SK-N-SH (cell line): ENCODE measurements at regions not wholly inside any gene's neighbourhood (a gene's known extent, or its start where the extent isn't known, plus 50 kb on each side); places are given as distances from the start of the nearest gene placed in this dataset.

Source experiments
- CTCF ChIA-PET: fragments of 300-600, 350-600 bp; formaldehyde crosslinking; extraction: SDS; loops from one replicate; lab custom pipeline; 2021; lab: Yijun Ruan, JAX
- POLR2A ChIA-PET: fragments of 350-600 bp; sonication (Branson Sonifier 250); formaldehyde crosslinking; extraction: SDS; loops from one replicate; lab custom pipeline; 2020; ENCODE audit warnings: antibody characterized with exemption, inconsistent platforms; lab: Yijun Ruan, JAX
- DNase-seq: peaks from one replicate; pipeline ENCODE4 v3.0.0; 2012
- H2AFZ ChIP-seq: fragments of 200-600 bp; sonication (generic); 2 replicates; pipeline ENCODE4 v1.8.1; 2016; ENCODE audit warnings: antibody characterized with exemption, mild to moderate bottlenecking, low read depth
- H3F3A ChIP-seq: fragments of 200-600 bp; sonication (generic); replicated peaks from 2 replicates; pipeline ENCODE3; 2016; ENCODE audit warnings: antibody characterized with exemption, mild to moderate bottlenecking; ENCODE audit not compliant: insufficient read depth
- H3K27ac ChIP-seq, 2 experiments: fragments of 200-500 bp in 1 of 2; fragments of 200-600 bp in 1 of 2; sonication (Bioruptor generic) in 1 of 2; sonication (generic), shearing (Covaris generic) in 1 of 2; 2 replicates each; pipeline versions ENCODE4 v1.5.1 to v1.6.1; 2014 to 2016; ENCODE audit warnings: low read depth in 2 of 2, inconsistent platforms in 1 of 2, low read length in 1 of 2, mild to moderate bottlenecking in 1 of 2, mixed read lengths in 1 of 2
- H3K27me3 ChIP-seq: fragments of 200-600 bp; sonication (generic), shearing (Covaris generic); 2 replicates; pipeline ENCODE4 v1.6.1; 2016; ENCODE audit warnings: mixed run types; ENCODE audit not compliant: insufficient read depth
- H3K36me3 ChIP-seq, 2 experiments: fragments of 200-500 bp in 1 of 2; fragments of 200-600 bp in 1 of 2; sonication (Bioruptor generic) in 1 of 2; sonication (generic) in 1 of 2; replicated peaks in 1 of 2; 2 replicates each; pipeline versions ENCODE3 to v1.5.1; 2014 to 2016; ENCODE audit warnings: low read length in 1 of 2, mild to moderate bottlenecking in 1 of 2; ENCODE audit not compliant: insufficient read depth in 2 of 2, control insufficient read depth in 1 of 2
- H3K4me1 ChIP-seq, 2 experiments: fragments of 200-500 bp in 1 of 2; fragments of 200-600 bp in 1 of 2; sonication (Bioruptor generic) in 1 of 2; sonication (generic), shearing (Covaris generic) in 1 of 2; 2 replicates each; pipeline versions ENCODE4 v1.5.1 to v1.6.1; 2014 to 2016; ENCODE audit warnings: low read depth in 1 of 2, low read length in 1 of 2, mixed run types in 1 of 2; ENCODE audit not compliant: insufficient read depth in 2 of 2, control insufficient read depth in 1 of 2
- H3K4me2 ChIP-seq: fragments of 200-600 bp; sonication (generic), shearing (Covaris generic); 2 replicates; pipeline ENCODE4 v1.6.1; 2017; ENCODE audit warnings: mixed run types
- H3K4me3 ChIP-seq, 2 experiments: fragments of 200-500 bp in 1 of 2; fragments of 200-600 bp in 1 of 2; sonication (Bioruptor generic) in 1 of 2; sonication (generic), shearing (Covaris generic) in 1 of 2; 2 replicates each; pipeline versions ENCODE4 v1.5.1 to v1.8.1; 2014 to 2016; ENCODE audit warnings: low read depth in 2 of 2, inconsistent platforms in 1 of 2, low read length in 1 of 2, mild to moderate bottlenecking in 1 of 2, mixed read lengths in 1 of 2, moderate library complexity in 1 of 2
- H3K79me2 ChIP-seq: fragments of 200-600 bp; sonication (generic); 2 replicates; pipeline ENCODE4 v1.8.1; 2017; ENCODE audit warnings: mild to moderate bottlenecking; ENCODE audit not compliant: insufficient read depth
- H3K9ac ChIP-seq: fragments of 200-600 bp; sonication (generic); 2 replicates; pipeline ENCODE4 v1.6.1; 2017; ENCODE audit warnings: mixed run types
- H3K9me2 ChIP-seq: fragments of 200-600 bp; sonication (generic); 2 replicates; pipeline ENCODE4 v1.6.1; 2017; ENCODE audit warnings: mixed run types
- H3K9me3 ChIP-seq: fragments of 200-600 bp; sonication (generic); 2 replicates; pipeline ENCODE4 v1.6.1; 2017; ENCODE audit warnings: mixed run types, mild to moderate bottlenecking, moderate library complexity
- H4K20me1 ChIP-seq: fragments of 200-600 bp; sonication (generic); 2 replicates; pipeline ENCODE4 v1.6.1; 2017; ENCODE audit warnings: mild to moderate bottlenecking, mixed run types; ENCODE audit not compliant: insufficient read depth
- CHD2 ChIP-seq: fragments of 150-350 bp; IDR thresholded peaks from 2 replicates; pipeline ENCODE4 v1.6.1; 2018; ENCODE audit warnings: low read length; ENCODE audit not compliant: partially characterized antibody
- ELF1 ChIP-seq: IDR thresholded peaks from 2 replicates; pipeline ENCODE4 v1.4.0; 2012
- EP300 ChIP-seq, 2 experiments: IDR thresholded peaks; 2 replicates each; pipeline versions ENCODE4 v1.4.0 to v1.6.1; 2012; ENCODE audit warnings: borderline replicate concordance in 1 of 2, low read depth in 1 of 2, low read length in 1 of 2
- EZH2phosphoT487 ChIP-seq: fragments of 200-600 bp; sonication (generic); IDR thresholded peaks from 2 replicates; pipeline ENCODE4 v1.6.1; 2017; ENCODE audit warnings: low read depth, mixed run types, mild to moderate bottlenecking, antibody characterized with exemption, moderate library complexity, borderline replicate concordance
- FOXJ3 ChIP-seq: sonication (generic); formaldehyde crosslinking; IDR thresholded peaks from 2 replicates; pipeline ENCODE4 v1.5.1; 2020; ENCODE audit warnings: mild to moderate bottlenecking, missing genetic modification reagents
- FOXM1 ChIP-seq: IDR thresholded peaks from 2 replicates; pipeline ENCODE4 v1.4.0; 2012; ENCODE audit warnings: low read depth, mild to moderate bottlenecking
- GABPA ChIP-seq: IDR thresholded peaks from 2 replicates; pipeline ENCODE4 v1.4.0; 2012; ENCODE audit warnings: low read depth, mild to moderate bottlenecking
- GATA2 ChIP-seq: sonication (generic); formaldehyde crosslinking; IDR thresholded peaks from 2 replicates; pipeline ENCODE4 v1.5.0; 2020; ENCODE audit warnings: mild to moderate bottlenecking, missing genetic modification reagents
- JUND ChIP-seq: IDR thresholded peaks from 2 replicates; pipeline ENCODE4 v1.4.0; 2012
- MEF2A ChIP-seq: IDR thresholded peaks from 2 replicates; pipeline ENCODE4 v1.4.0; 2012; ENCODE audit warnings: low read depth, borderline replicate concordance
- NFIC ChIP-seq: IDR thresholded peaks from 2 replicates; pipeline ENCODE4 v1.4.0; 2012; ENCODE audit warnings: borderline replicate concordance
- NRF1 ChIP-seq: IDR thresholded peaks from 2 replicates; pipeline ENCODE4 v1.6.1; 2012; ENCODE audit warnings: low read depth, mild to moderate bottlenecking, low read length
- PBX3 ChIP-seq: IDR thresholded peaks from 2 replicates; pipeline ENCODE4; 2012
- RCOR1 ChIP-seq: fragments of 150-350 bp; IDR thresholded peaks from 2 replicates; pipeline ENCODE4 v1.6.1; 2017; ENCODE audit warnings: antibody characterized with exemption, low read length
- RFX5 ChIP-seq: IDR thresholded peaks from 2 replicates; pipeline ENCODE4 v1.6.1; 2012; ENCODE audit warnings: mild to moderate bottlenecking, improper control_type of control experiment, low read length
- SMC3 ChIP-seq: IDR thresholded peaks from 2 replicates; pipeline ENCODE4 v1.6.1; 2012; ENCODE audit warnings: low read depth, low read length, improper control_type of control experiment
- TEAD4 ChIP-seq: IDR thresholded peaks from 2 replicates; pipeline ENCODE4 v1.4.0; 2012; ENCODE audit warnings: mild to moderate bottlenecking, borderline replicate concordance; ENCODE audit not compliant: insufficient read depth
- WGBS: methylation state at CpG from one replicate; pipeline ENCODE4 v1.1.6; 2017; ENCODE audit warnings: low lambda C conversion rate; 5-methylcytosine and 5-hydroxymethylcytosine counted together
- TF ChIP-seq, protein P1 (sequence below): fragments of 200-600 bp; sonication (generic); IDR thresholded peaks from 2 replicates; pipeline ENCODE4 v1.6.1; 2017; ENCODE audit warnings: antibody characterized with exemption, mild to moderate bottlenecking, moderate library complexity
- TF ChIP-seq, protein P2 (sequence below): fragments of 150-350 bp; IDR thresholded peaks from 2 replicates; pipeline ENCODE4 v1.6.1; 2017; ENCODE audit warnings: antibody characterized with exemption, low read length, low read depth, borderline replicate concordance

DNA sequence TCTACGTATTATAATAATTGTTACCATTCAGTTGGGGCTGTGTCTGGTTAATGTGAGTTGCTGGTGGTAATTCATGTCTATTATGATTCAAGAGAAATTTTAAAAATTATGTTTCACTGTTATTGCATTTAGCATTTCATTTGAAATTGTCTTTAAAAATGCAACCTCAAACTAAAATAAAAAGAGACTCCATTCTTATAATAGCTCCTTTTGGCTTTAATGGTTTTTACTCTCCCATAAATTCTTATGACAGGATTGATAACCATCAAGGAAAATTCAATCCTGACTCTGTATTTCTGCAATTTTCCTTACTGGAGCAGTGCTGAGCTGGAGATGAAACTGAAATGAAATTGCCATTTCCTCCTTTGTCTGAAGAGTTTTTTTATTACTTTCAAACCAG lies 262.7 kb downstream of the REEP3 start:
- H3K27me3 ChIP-seq, result no peaks in the 10 kb centered on the region; the same call in 1 of the 2 replicates
- H3K79me2 ChIP-seq, result no peaks in the 10 kb centered on the region
- H3K4me2 ChIP-seq, result no peak overlapping the region
- no peaks in the 10 kb centered on the region for H4K20me1 ChIP-seq
- H3K36me3 ChIP-seq, result no peaks in the 10 kb centered on the region
- H3K4me3 ChIP-seq, result no peak overlapping the region
- WGBS, result 20% methylated on average over 1 of the region's 1 CpG
- no peaks in the 10 kb centered on the region; a peak in 2 of 4 replicates for H3K4me1 ChIP-seq
- H2AFZ ChIP-seq, result no peak overlapping the region
- H3F3A ChIP-seq, result no peaks in the 10 kb centered on the region
- peak; percentile 42 for DNase-seq
- TF ChIP-seq, protein P1, sequence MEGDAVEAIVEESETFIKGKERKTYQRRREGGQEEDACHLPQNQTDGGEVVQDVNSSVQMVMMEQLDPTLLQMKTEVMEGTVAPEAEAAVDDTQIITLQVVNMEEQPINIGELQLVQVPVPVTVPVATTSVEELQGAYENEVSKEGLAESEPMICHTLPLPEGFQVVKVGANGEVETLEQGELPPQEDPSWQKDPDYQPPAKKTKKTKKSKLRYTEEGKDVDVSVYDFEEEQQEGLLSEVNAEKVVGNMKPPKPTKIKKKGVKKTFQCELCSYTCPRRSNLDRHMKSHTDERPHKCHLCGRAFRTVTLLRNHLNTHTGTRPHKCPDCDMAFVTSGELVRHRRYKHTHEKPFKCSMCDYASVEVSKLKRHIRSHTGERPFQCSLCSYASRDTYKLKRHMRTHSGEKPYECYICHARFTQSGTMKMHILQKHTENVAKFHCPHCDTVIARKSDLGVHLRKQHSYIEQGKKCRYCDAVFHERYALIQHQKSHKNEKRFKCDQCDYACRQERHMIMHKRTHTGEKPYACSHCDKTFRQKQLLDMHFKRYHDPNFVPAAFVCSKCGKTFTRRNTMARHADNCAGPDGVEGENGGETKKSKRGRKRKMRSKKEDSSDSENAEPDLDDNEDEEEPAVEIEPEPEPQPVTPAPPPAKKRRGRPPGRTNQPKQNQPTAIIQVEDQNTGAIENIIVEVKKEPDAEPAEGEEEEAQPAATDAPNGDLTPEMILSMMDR, result no peak
- TF ChIP-seq GATA2 (CRISPR knock-in tag) (peak; percentile 32; the same call in 1 of the 2 replicates), EP300 (IDR thresholded peaks at IDR 0.05; ENCODE audit: borderline replicate concordance in 1 of 2, low read depth in 1 of 2, low read length in 1 of 2) (peak in 1 of 2 experiments; percentile 39; a peak in 1 of 4 replicates), NFIC (no peak)
- TF ChIP-seq, protein P2, sequence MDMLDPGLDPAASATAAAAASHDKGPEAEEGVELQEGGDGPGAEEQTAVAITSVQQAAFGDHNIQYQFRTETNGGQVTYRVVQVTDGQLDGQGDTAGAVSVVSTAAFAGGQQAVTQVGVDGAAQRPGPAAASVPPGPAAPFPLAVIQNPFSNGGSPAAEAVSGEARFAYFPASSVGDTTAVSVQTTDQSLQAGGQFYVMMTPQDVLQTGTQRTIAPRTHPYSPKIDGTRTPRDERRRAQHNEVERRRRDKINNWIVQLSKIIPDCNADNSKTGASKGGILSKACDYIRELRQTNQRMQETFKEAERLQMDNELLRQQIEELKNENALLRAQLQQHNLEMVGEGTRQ, result no peak
- ChIA-PET CTCF (interaction anchor here (1.0 to 1.9 kb wide), 7 partner anchors 11 to 1174 kb away, joined by 3 to 6 read pairs (median 5); no protein-coding TSS in a partner anchor), POLR2A (no interaction called here)
- H3K9ac ChIP-seq, result no peak overlapping the region
- no peaks in the 10 kb centered on the region for H3K9me3 ChIP-seq
- no peaks in the 10 kb centered on the region for H3K9me2 ChIP-seq
- peak overlapping the region in 1 of 2 experiments; percentile 72; a peak in 1 of 4 replicates for H3K27ac ChIP-seq

DNA sequence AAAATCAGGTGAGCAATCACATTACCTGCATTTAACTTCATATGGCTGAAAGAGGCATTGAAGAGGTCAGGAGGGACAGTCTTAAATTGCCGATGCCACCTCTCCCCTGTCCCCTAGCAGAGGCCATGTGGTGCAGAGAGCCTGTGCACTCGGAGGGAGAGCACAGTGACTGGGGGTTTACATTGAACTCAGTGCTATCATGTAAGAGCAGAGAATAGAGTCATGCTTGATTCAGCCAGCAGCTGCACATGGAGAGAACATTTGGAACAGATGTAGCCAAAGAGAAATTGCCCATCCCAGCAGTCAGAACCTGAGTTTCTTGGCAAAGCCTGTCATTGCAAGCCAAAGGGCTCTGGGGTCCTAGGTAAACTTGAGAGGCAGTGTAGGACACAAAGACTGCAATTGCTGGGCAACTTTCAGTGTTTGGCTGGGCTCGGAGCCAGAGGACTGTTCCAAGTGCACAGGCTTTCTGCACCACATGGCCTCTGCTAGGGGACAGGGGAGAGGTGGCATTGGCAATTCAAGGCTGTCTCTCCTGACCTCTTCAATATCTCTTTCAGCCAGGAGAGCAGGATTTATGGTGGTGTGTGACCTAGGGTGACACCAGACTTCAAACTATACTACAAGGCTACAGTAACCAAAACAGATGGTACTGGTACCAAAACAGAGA lies 267.1 kb downstream of the REEP3 start:
- H3K9me3 ChIP-seq, result no peaks in the 10 kb centered on the region
- DNase-seq, result no peak
- POLR2A ChIA-PET, result no interaction called here
- H3K4me3 ChIP-seq, result no peak overlapping the region
- TF ChIP-seq FOXJ3 (no peak), TEAD4 (no peak), CHD2 (no peak), EZH2phosphoT487 (no peak), FOXM1 (no peak), RCOR1 (no peak), PBX3 (no peak), RFX5 (no peak), ELF1 (no peak), MEF2A (no peak), JUND (no peak), NRF1 (no peak), SMC3 (no peak), GABPA (no peak)
- TF ChIP-seq, protein P2, result no peak
- H3K27me3 ChIP-seq, result no peaks in the 10 kb centered on the region
- no peak overlapping the region for H2AFZ ChIP-seq
- H3K27ac ChIP-seq, result no peak overlapping the region
- no peaks in the 10 kb centered on the region for H3K79me2 ChIP-seq
- no peaks in the 10 kb centered on the region for H3K9me2 ChIP-seq
- no peaks in the 10 kb centered on the region for H4K20me1 ChIP-seq
- H3K4me1 ChIP-seq, result no peaks in the 10 kb centered on the region; a peak in 2 of 4 replicates
- H3F3A ChIP-seq, result no peaks in the 10 kb centered on the region
- CTCF ChIA-PET, result no interaction called here
- H3K36me3 ChIP-seq, result no peaks in the 10 kb centered on the region
- WGBS, result 47% methylated on average over 2 of the region's 3 CpGs
- no peak overlapping the region for H3K4me2 ChIP-seq
- no peak overlapping the region for H3K9ac ChIP-seq
